ENCODE measurements at regions not wholly inside any gene's neighbourhood (a gene's known extent, or its start where the extent isn't known, plus 50 kb on each side); places are given as distances from the start of the nearest gene placed in this dataset.

DNA sequence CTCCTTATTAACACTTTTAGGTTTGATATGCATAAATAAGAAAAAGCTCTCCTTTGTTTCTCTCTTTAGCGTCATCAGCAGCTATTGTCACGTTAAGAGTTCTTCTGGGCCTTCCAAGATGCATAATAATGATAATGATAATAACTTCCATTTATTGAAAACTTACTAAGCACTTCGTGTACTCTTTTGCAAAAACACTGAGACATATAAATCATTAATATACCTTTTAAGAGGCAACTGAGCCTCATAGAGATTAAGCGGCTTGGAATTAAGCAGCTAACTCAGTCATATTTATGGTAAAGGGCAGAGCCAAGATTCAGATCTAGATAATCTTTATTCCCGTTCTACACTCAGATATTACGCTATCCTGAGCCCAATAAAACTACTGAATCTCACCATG, 1105.1 kb downstream of the OLFM4 start:
- DNase-seq (ENCODE audit: low read depth), result no peak
- H3K4me3 ChIP-seq (ENCODE audit: low read depth, low read length), result no peak overlapping the region
- TF ChIP-seq, protein P1, sequence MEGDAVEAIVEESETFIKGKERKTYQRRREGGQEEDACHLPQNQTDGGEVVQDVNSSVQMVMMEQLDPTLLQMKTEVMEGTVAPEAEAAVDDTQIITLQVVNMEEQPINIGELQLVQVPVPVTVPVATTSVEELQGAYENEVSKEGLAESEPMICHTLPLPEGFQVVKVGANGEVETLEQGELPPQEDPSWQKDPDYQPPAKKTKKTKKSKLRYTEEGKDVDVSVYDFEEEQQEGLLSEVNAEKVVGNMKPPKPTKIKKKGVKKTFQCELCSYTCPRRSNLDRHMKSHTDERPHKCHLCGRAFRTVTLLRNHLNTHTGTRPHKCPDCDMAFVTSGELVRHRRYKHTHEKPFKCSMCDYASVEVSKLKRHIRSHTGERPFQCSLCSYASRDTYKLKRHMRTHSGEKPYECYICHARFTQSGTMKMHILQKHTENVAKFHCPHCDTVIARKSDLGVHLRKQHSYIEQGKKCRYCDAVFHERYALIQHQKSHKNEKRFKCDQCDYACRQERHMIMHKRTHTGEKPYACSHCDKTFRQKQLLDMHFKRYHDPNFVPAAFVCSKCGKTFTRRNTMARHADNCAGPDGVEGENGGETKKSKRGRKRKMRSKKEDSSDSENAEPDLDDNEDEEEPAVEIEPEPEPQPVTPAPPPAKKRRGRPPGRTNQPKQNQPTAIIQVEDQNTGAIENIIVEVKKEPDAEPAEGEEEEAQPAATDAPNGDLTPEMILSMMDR (IDR thresholded peaks at IDR 0.05; ENCODE audit: low read depth, low read length, missing control alignments), result no peak

GRCh38 chr13:54144828-54145227, 1116.2 kb downstream of the OLFM4 start:
- TF ChIP-seq, protein P1 (IDR thresholded peaks at IDR 0.05; ENCODE audit: low read depth, low read length, missing control alignments), result no peak
- H3K4me3 ChIP-seq (ENCODE audit: low read depth, low read length), result no peak overlapping the region
- DNase-seq (ENCODE audit: low read depth), result no peak

GRCh38 chr13:54150851-54151250, 1122.2 kb downstream of the OLFM4 start:
- no peak overlapping the region for H3K4me3 ChIP-seq (ENCODE audit: low read depth, low read length)
- no peak for DNase-seq (ENCODE audit: low read depth)
- TF ChIP-seq, protein P1 (IDR thresholded peaks at IDR 0.05; ENCODE audit: low read depth, low read length, missing control alignments), result no peak

DNA sequence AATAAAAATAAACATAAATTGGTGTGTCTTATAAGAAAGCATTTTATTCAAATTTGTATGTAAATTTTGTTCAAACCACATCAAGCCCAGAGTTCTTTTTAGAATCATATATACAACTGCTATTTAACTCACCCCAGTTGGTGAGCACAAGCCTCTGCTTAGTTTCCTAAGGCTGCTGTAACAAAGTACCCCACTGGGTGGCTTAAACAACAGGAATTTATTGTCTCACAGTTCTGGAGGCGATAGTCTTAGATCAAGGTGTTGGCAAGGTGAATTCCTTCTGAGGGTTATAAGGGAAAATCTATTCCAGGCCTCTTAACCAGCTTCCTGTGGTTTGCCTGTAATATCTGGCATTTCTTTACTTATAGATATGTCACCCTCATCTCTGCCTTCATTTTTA, 1133.5 kb downstream of the OLFM4 start:
- H3K4me3 ChIP-seq (ENCODE audit: low read depth, low read length), result no peak overlapping the region
- TF ChIP-seq, protein P1 (IDR thresholded peaks at IDR 0.05; ENCODE audit: low read depth, low read length, missing control alignments), result no peak
- DNase-seq (ENCODE audit: low read depth), result no peak

GRCh38 chr13:54165581-54166215, 1137.1 kb downstream of the OLFM4 start:
- DNase-seq (ENCODE audit: low read depth), result no peak
- TF ChIP-seq, protein P1 (IDR thresholded peaks at IDR 0.05; ENCODE audit: low read depth, low read length, missing control alignments), result no peak
- no peak overlapping the region for H3K4me3 ChIP-seq (ENCODE audit: low read depth, low read length)

GRCh38 chr13:54173996-54174395, 1145.4 kb downstream of the OLFM4 start:
- no peak overlapping the region for H3K4me3 ChIP-seq (ENCODE audit: low read depth, low read length)
- no peak for DNase-seq (ENCODE audit: low read depth)
- TF ChIP-seq, protein P1 (IDR thresholded peaks at IDR 0.05; ENCODE audit: low read depth, low read length, missing control alignments), result no peak

DNA sequence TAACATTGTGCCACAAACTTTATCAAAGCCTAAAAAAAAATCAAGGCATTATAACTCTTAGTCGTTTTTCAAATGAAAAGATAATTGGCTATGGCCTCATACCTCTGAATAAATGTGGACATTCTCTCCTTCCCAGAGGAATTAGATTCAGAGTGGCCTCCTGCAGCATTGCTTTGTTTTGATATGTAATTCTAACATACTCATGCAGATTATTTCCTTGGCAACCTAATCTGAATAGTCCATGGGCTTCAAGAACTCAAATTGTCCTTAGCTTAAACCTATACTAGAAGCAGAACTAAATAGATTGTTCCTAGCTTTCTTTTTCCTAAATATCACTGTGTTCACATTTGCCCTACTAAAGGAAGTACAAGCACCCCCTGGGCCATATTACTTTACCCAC, 1146.9 kb downstream of the OLFM4 start:
- no peak overlapping the region for H3K4me3 ChIP-seq (ENCODE audit: low read depth, low read length)
- no peak for DNase-seq (ENCODE audit: low read depth)
- TF ChIP-seq, protein P1 (IDR thresholded peaks at IDR 0.05; ENCODE audit: low read depth, low read length, missing control alignments), result no peak
